SK-N-SH (cell line): ENCODE measurements at regions not wholly inside any gene's neighbourhood (a gene's known extent, or its start where the extent isn't known, plus 50 kb on each side); places are given as distances from the start of the nearest gene placed in this dataset.
A peak's percentile ranks its signal among the peaks of the same experiment; 100 is the strongest.

Source experiments
- CTCF ChIA-PET: fragments of 300-600, 350-600 bp; formaldehyde crosslinking; extraction: SDS; loops from one replicate; lab custom pipeline; 2021; lab: Yijun Ruan, JAX
- POLR2A ChIA-PET: fragments of 350-600 bp; sonication (Branson Sonifier 250); formaldehyde crosslinking; extraction: SDS; loops from one replicate; lab custom pipeline; 2020; ENCODE audit warnings: antibody characterized with exemption, inconsistent platforms; lab: Yijun Ruan, JAX
- DNase-seq: peaks from one replicate; pipeline ENCODE4 v3.0.0; 2012
- H2AFZ ChIP-seq: fragments of 200-600 bp; sonication (generic); 2 replicates; pipeline ENCODE4 v1.8.1; 2016; ENCODE audit warnings: antibody characterized with exemption, mild to moderate bottlenecking, low read depth
- H3F3A ChIP-seq: fragments of 200-600 bp; sonication (generic); replicated peaks from 2 replicates; pipeline ENCODE3; 2016; ENCODE audit warnings: antibody characterized with exemption, mild to moderate bottlenecking; ENCODE audit not compliant: insufficient read depth
- H3K27ac ChIP-seq, 2 experiments: fragments of 200-500 bp in 1 of 2; fragments of 200-600 bp in 1 of 2; sonication (Bioruptor generic) in 1 of 2; sonication (generic), shearing (Covaris generic) in 1 of 2; 2 replicates each; pipeline versions ENCODE4 v1.5.1 to v1.6.1; 2014 to 2016; ENCODE audit warnings: low read depth in 2 of 2, inconsistent platforms in 1 of 2, low read length in 1 of 2, mild to moderate bottlenecking in 1 of 2, mixed read lengths in 1 of 2
- H3K27me3 ChIP-seq: fragments of 200-600 bp; sonication (generic), shearing (Covaris generic); 2 replicates; pipeline ENCODE4 v1.6.1; 2016; ENCODE audit warnings: mixed run types; ENCODE audit not compliant: insufficient read depth
- H3K36me3 ChIP-seq, 2 experiments: fragments of 200-500 bp in 1 of 2; fragments of 200-600 bp in 1 of 2; sonication (Bioruptor generic) in 1 of 2; sonication (generic) in 1 of 2; replicated peaks in 1 of 2; 2 replicates each; pipeline versions ENCODE3 to v1.5.1; 2014 to 2016; ENCODE audit warnings: low read length in 1 of 2, mild to moderate bottlenecking in 1 of 2; ENCODE audit not compliant: insufficient read depth in 2 of 2, control insufficient read depth in 1 of 2
- H3K4me1 ChIP-seq, 2 experiments: fragments of 200-500 bp in 1 of 2; fragments of 200-600 bp in 1 of 2; sonication (Bioruptor generic) in 1 of 2; sonication (generic), shearing (Covaris generic) in 1 of 2; 2 replicates each; pipeline versions ENCODE4 v1.5.1 to v1.6.1; 2014 to 2016; ENCODE audit warnings: low read depth in 1 of 2, low read length in 1 of 2, mixed run types in 1 of 2; ENCODE audit not compliant: insufficient read depth in 2 of 2, control insufficient read depth in 1 of 2
- H3K4me2 ChIP-seq: fragments of 200-600 bp; sonication (generic), shearing (Covaris generic); 2 replicates; pipeline ENCODE4 v1.6.1; 2017; ENCODE audit warnings: mixed run types
- H3K4me3 ChIP-seq, 2 experiments: fragments of 200-500 bp in 1 of 2; fragments of 200-600 bp in 1 of 2; sonication (Bioruptor generic) in 1 of 2; sonication (generic), shearing (Covaris generic) in 1 of 2; 2 replicates each; pipeline versions ENCODE4 v1.5.1 to v1.8.1; 2014 to 2016; ENCODE audit warnings: low read depth in 2 of 2, inconsistent platforms in 1 of 2, low read length in 1 of 2, mild to moderate bottlenecking in 1 of 2, mixed read lengths in 1 of 2, moderate library complexity in 1 of 2
- H3K79me2 ChIP-seq: fragments of 200-600 bp; sonication (generic); 2 replicates; pipeline ENCODE4 v1.8.1; 2017; ENCODE audit warnings: mild to moderate bottlenecking; ENCODE audit not compliant: insufficient read depth
- H3K9ac ChIP-seq: fragments of 200-600 bp; sonication (generic); 2 replicates; pipeline ENCODE4 v1.6.1; 2017; ENCODE audit warnings: mixed run types
- H3K9me2 ChIP-seq: fragments of 200-600 bp; sonication (generic); 2 replicates; pipeline ENCODE4 v1.6.1; 2017; ENCODE audit warnings: mixed run types
- H3K9me3 ChIP-seq: fragments of 200-600 bp; sonication (generic); 2 replicates; pipeline ENCODE4 v1.6.1; 2017; ENCODE audit warnings: mixed run types, mild to moderate bottlenecking, moderate library complexity
- H4K20me1 ChIP-seq: fragments of 200-600 bp; sonication (generic); 2 replicates; pipeline ENCODE4 v1.6.1; 2017; ENCODE audit warnings: mild to moderate bottlenecking, mixed run types; ENCODE audit not compliant: insufficient read depth
- ELF1 ChIP-seq: IDR thresholded peaks from 2 replicates; pipeline ENCODE4 v1.4.0; 2012
- EP300 ChIP-seq, 2 experiments: IDR thresholded peaks; 2 replicates each; pipeline versions ENCODE4 v1.4.0 to v1.6.1; 2012; ENCODE audit warnings: borderline replicate concordance in 1 of 2, low read depth in 1 of 2, low read length in 1 of 2
- EZH2phosphoT487 ChIP-seq: fragments of 200-600 bp; sonication (generic); IDR thresholded peaks from 2 replicates; pipeline ENCODE4 v1.6.1; 2017; ENCODE audit warnings: low read depth, mixed run types, mild to moderate bottlenecking, antibody characterized with exemption, moderate library complexity, borderline replicate concordance
- FOXJ3 ChIP-seq: sonication (generic); formaldehyde crosslinking; IDR thresholded peaks from 2 replicates; pipeline ENCODE4 v1.5.1; 2020; ENCODE audit warnings: mild to moderate bottlenecking, missing genetic modification reagents
- GATA2 ChIP-seq: sonication (generic); formaldehyde crosslinking; IDR thresholded peaks from 2 replicates; pipeline ENCODE4 v1.5.0; 2020; ENCODE audit warnings: mild to moderate bottlenecking, missing genetic modification reagents
- MEF2A ChIP-seq: IDR thresholded peaks from 2 replicates; pipeline ENCODE4 v1.4.0; 2012; ENCODE audit warnings: low read depth, borderline replicate concordance
- NFIC ChIP-seq: IDR thresholded peaks from 2 replicates; pipeline ENCODE4 v1.4.0; 2012; ENCODE audit warnings: borderline replicate concordance
- NRF1 ChIP-seq: IDR thresholded peaks from 2 replicates; pipeline ENCODE4 v1.6.1; 2012; ENCODE audit warnings: low read depth, mild to moderate bottlenecking, low read length
- POLR2AphosphoS5 ChIP-seq: IDR thresholded peaks from 2 replicates; pipeline ENCODE4 v1.6.1; 2012; ENCODE audit warnings: low read depth, low read length
- RFX5 ChIP-seq: IDR thresholded peaks from 2 replicates; pipeline ENCODE4 v1.6.1; 2012; ENCODE audit warnings: mild to moderate bottlenecking, improper control_type of control experiment, low read length
- SMC3 ChIP-seq: IDR thresholded peaks from 2 replicates; pipeline ENCODE4 v1.6.1; 2012; ENCODE audit warnings: low read depth, low read length, improper control_type of control experiment
- TAF1 ChIP-seq: IDR thresholded peaks from 2 replicates; pipeline ENCODE4 v1.6.1; 2012; ENCODE audit warnings: low read depth, mild to moderate bottlenecking, low read length, moderate library complexity, borderline replicate concordance
- TCF12 ChIP-seq: IDR thresholded peaks from 2 replicates; pipeline ENCODE4 v1.4.0; 2012
- WGBS: methylation state at CpG from one replicate; pipeline ENCODE4 v1.1.6; 2017; ENCODE audit warnings: low lambda C conversion rate; 5-methylcytosine and 5-hydroxymethylcytosine counted together
- TF ChIP-seq, protein P1 (sequence below): fragments of 150-350 bp; IDR thresholded peaks from 2 replicates; pipeline ENCODE4 v1.6.1; 2017; ENCODE audit warnings: antibody characterized with exemption, low read length, low read depth, borderline replicate concordance
- TF ChIP-seq, protein P2 (sequence below): IDR thresholded peaks from 2 replicates; pipeline ENCODE4 v1.4.0; 2012; ENCODE audit warnings: low read depth
- TF ChIP-seq, protein P3 (sequence below): IDR thresholded peaks from 2 replicates; pipeline ENCODE4 v1.6.1; 2012; ENCODE audit warnings: mild to moderate bottlenecking, low read depth, low read length, moderate library complexity
- TF ChIP-seq, protein P4 (sequence below): IDR thresholded peaks from 2 replicates; pipeline ENCODE4 v1.4.0; 2012; ENCODE audit warnings: low read depth, borderline replicate concordance

DNA sequence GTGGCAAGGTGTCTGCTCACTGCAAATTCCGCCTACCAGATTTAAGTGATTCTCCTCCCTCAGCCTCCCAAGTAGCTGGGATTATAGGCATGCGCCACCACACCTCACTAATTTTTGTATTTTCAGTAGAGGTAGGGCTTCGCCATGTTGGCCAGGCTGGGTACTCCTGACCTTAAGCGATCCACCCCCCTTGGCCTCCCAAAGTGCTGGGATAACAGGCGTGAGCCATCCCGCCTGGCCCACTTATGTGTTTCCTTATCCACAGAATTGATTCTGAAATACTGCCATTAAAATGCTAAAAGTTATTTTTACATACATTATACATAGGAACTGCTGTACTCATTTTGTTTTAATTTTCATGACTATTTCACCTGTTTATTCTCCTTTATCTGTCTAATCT lies 529.7 kb upstream of the CDH7 start:
- Histone ChIP-seq H4K20me1 (no peaks in the 10 kb centered on the region), H3K9me3 (no peaks in the 10 kb centered on the region), H3K79me2 (no peaks in the 10 kb centered on the region), H3K9ac (no peak overlapping the region), H3K4me2 (no peak overlapping the region), H3K36me3 (no peaks in the 10 kb centered on the region), H3F3A (no peaks in the 10 kb centered on the region), H3K4me1 (no peaks in the 10 kb centered on the region; a peak in 1 of 4 replicates), H3K27me3 (no peaks in the 10 kb centered on the region), H2AFZ (no peak overlapping the region), H3K9me2 (no peaks in the 10 kb centered on the region), H3K4me3 (no peak overlapping the region), H3K27ac (no peak overlapping the region)
- 72% methylated on average over 6 of the region's 6 CpGs for WGBS
- CTCF ChIA-PET: no interaction called here
- TF ChIP-seq FOXJ3: no peak
- TF ChIP-seq EZH2phosphoT487: no peak
- TF ChIP-seq, protein P1, sequence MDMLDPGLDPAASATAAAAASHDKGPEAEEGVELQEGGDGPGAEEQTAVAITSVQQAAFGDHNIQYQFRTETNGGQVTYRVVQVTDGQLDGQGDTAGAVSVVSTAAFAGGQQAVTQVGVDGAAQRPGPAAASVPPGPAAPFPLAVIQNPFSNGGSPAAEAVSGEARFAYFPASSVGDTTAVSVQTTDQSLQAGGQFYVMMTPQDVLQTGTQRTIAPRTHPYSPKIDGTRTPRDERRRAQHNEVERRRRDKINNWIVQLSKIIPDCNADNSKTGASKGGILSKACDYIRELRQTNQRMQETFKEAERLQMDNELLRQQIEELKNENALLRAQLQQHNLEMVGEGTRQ: no peak
- no peak for TF ChIP-seq POLR2AphosphoS5
- no peak for TF ChIP-seq RFX5
- TF ChIP-seq TAF1: no peak
- no peak for TF ChIP-seq NRF1
- TF ChIP-seq, protein P2, sequence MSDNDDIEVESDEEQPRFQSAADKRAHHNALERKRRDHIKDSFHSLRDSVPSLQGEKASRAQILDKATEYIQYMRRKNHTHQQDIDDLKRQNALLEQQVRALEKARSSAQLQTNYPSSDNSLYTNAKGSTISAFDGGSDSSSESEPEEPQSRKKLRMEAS: no peak
- TF ChIP-seq MEF2A: no peak
- no peak for TF ChIP-seq TCF12
- DNase-seq: no peak
- POLR2A ChIA-PET: no interaction called here

DNA sequence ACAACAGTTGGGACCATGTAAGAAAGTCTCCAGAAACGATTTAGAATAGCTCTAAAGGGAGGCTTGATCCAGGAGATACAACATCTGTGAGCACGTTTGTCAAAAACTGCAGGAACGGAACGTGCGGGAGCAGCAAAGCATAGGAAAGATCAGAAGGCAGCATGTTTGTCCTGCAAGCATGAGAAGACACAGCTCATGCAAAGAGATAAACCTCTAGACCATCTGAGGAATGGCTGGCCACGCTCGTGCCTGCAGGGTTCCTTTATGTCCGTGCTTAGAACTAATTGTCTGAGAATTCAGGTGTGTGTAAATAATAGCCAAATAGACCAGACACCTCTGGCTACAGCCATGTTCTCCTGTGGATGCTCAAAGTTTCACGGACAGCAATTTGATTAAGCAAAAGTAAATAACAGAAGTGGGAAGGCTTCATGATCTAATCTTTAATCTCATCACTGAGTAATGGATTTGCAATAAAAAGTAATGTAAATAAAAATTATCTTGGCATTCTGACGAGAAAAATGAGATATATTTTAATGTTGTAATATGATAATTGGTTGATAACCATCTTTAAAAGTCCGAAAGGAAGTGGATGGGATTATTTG lies 534.8 kb upstream of the CDH7 start:
- peaks cover 0 to 4% of the 10 kb centered on the region in 2 experiments; a peak in 2 of 4 replicates for H3K4me1 ChIP-seq
- H2AFZ ChIP-seq: no peak overlapping the region
- H3K27ac ChIP-seq: no peak overlapping the region
- H3F3A ChIP-seq: no peaks in the 10 kb centered on the region
- DNase-seq: no peak
- H3K9me2 ChIP-seq: no peaks in the 10 kb centered on the region
- H3K4me2 ChIP-seq: no peak overlapping the region
- H3K79me2 ChIP-seq: no peaks in the 10 kb centered on the region
- no peaks in the 10 kb centered on the region for H3K36me3 ChIP-seq
- WGBS: 2% methylated on average over 11 of the region's 11 CpGs
- TF ChIP-seq EP300 (IDR thresholded peaks at IDR 0.05; ENCODE audit: borderline replicate concordance in 1 of 2, low read depth in 1 of 2, low read length in 1 of 2) (no peak; a peak in 1 of 4 replicates), NFIC (no peak), GATA2 (CRISPR knock-in tag) (peak; percentile 69), SMC3 (no peak), ELF1 (no peak)
- TF ChIP-seq, protein P3, sequence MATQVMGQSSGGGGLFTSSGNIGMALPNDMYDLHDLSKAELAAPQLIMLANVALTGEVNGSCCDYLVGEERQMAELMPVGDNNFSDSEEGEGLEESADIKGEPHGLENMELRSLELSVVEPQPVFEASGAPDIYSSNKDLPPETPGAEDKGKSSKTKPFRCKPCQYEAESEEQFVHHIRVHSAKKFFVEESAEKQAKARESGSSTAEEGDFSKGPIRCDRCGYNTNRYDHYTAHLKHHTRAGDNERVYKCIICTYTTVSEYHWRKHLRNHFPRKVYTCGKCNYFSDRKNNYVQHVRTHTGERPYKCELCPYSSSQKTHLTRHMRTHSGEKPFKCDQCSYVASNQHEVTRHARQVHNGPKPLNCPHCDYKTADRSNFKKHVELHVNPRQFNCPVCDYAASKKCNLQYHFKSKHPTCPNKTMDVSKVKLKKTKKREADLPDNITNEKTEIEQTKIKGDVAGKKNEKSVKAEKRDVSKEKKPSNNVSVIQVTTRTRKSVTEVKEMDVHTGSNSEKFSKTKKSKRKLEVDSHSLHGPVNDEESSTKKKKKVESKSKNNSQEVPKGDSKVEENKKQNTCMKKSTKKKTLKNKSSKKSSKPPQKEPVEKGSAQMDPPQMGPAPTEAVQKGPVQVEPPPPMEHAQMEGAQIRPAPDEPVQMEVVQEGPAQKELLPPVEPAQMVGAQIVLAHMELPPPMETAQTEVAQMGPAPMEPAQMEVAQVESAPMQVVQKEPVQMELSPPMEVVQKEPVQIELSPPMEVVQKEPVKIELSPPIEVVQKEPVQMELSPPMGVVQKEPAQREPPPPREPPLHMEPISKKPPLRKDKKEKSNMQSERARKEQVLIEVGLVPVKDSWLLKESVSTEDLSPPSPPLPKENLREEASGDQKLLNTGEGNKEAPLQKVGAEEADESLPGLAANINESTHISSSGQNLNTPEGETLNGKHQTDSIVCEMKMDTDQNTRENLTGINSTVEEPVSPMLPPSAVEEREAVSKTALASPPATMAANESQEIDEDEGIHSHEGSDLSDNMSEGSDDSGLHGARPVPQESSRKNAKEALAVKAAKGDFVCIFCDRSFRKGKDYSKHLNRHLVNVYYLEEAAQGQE: no peak
- TF ChIP-seq, protein P4, sequence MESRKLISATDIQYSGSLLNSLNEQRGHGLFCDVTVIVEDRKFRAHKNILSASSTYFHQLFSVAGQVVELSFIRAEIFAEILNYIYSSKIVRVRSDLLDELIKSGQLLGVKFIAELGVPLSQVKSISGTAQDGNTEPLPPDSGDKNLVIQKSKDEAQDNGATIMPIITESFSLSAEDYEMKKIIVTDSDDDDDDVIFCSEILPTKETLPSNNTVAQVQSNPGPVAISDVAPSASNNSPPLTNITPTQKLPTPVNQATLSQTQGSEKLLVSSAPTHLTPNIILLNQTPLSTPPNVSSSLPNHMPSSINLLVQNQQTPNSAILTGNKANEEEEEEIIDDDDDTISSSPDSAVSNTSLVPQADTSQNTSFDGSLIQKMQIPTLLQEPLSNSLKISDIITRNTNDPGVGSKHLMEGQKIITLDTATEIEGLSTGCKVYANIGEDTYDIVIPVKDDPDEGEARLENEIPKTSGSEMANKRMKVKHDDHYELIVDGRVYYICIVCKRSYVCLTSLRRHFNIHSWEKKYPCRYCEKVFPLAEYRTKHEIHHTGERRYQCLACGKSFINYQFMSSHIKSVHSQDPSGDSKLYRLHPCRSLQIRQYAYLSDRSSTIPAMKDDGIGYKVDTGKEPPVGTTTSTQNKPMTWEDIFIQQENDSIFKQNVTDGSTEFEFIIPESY: no peak
- TF ChIP-seq, all 33 proteins: peak for 1
- no peak overlapping the region for H3K9ac ChIP-seq
- H4K20me1 ChIP-seq: no peaks in the 10 kb centered on the region
- H3K27me3 ChIP-seq: no peaks in the 10 kb centered on the region
- ChIA-PET POLR2A (no interaction called here), CTCF (interaction anchor here (1.1 kb wide), 1 partner anchor 12 kb away, joined by 3 read pairs; no protein-coding TSS in a partner anchor)
- H3K4me3 ChIP-seq: no peak overlapping the region; a peak in 1 of 4 replicates
- no peaks in the 10 kb centered on the region for H3K9me3 ChIP-seq
